ENCODE measurements at regions not wholly inside any gene's neighbourhood (a gene's known extent, or its start where the extent isn't known, plus 50 kb on each side); places are given as distances from the start of the nearest gene placed in this dataset.

- H3K4me3 ChIP-seq, result no peak overlapping the region
- H3K36me3 ChIP-seq, result no peaks in the 10 kb centered on the region
- DNase-seq (peak in 1 of 5 donors; percentile 69), ATAC-seq (no peak)
- peak overlapping the region in 4 of 12 donors; percentile 15 to 59 (median 28) for H3K27ac ChIP-seq
- no peaks in the 10 kb centered on the region for H3K9me3 ChIP-seq
- peaks cover 0 to 26% (median 0%) of the 10 kb centered on the region in 9 donors for H3K27me3 ChIP-seq
- intact Hi-C loops (cut with DNase I), result loop anchor here in 1 of 10 donors (5.0 kb wide), 1 partner anchor 47 kb away; no protein-coding TSS in a partner anchor
- TF ChIP-seq, protein P1, sequence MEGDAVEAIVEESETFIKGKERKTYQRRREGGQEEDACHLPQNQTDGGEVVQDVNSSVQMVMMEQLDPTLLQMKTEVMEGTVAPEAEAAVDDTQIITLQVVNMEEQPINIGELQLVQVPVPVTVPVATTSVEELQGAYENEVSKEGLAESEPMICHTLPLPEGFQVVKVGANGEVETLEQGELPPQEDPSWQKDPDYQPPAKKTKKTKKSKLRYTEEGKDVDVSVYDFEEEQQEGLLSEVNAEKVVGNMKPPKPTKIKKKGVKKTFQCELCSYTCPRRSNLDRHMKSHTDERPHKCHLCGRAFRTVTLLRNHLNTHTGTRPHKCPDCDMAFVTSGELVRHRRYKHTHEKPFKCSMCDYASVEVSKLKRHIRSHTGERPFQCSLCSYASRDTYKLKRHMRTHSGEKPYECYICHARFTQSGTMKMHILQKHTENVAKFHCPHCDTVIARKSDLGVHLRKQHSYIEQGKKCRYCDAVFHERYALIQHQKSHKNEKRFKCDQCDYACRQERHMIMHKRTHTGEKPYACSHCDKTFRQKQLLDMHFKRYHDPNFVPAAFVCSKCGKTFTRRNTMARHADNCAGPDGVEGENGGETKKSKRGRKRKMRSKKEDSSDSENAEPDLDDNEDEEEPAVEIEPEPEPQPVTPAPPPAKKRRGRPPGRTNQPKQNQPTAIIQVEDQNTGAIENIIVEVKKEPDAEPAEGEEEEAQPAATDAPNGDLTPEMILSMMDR (IDR thresholded peaks at IDR 0.05), result no peak
- no peak for TF ChIP-seq POLR2A (IDR thresholded peaks at IDR 0.05)
- 82 to 96% (median 95%) methylated on average over 6 of the region's 6 CpGs for WGBS, 4 donors
- H3K4me1 ChIP-seq, result peaks cover 0 to 93% (median 48%) of the 10 kb centered on the region in 12 donors
Measured at GRCh38 chr5:124660229-124661093, 86.0 kb downstream of the ZNF608 start.

DNA sequence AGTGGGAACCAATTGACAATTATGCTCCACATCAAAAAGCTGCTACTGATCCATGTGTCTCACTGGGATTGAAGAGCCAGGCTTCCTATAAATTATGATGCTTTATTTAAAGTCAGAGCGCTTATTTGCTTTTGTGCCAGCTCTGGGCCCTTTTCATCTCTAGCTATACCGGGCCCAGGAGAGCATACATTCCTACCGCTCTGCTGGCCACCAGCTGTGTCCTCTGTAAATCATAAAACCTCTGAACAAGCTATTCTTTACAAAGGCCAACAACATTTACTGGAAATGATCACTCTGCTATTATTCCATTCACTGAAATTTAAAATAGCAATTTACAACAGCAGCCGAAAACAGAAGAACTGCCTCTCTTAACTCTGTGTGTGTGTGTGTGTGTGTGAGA lies 86.6 kb downstream of the ZNF608 start:
- intact Hi-C loops (cut with DNase I), result loop anchor here in 3 of 10 donors (5.0 to 10.0 kb wide), 4 partner anchors 48 to 535 kb away; no protein-coding TSS in a partner anchor
- Histone ChIP-seq H3K9me3 (no peaks in the 10 kb centered on the region), H3K4me1 (peaks cover 0 to 93% (median 52%) of the 10 kb centered on the region in 12 donors), H3K36me3 (no peaks in the 10 kb centered on the region), H3K4me3 (no peak overlapping the region), H3K27ac (peak overlapping the region in 2 of 12 donors; percentile 15 to 59), H3K27me3 (peaks cover 0 to 33% (median 0%) of the 10 kb centered on the region in 9 donors)
- ATAC-seq, result no peak
- WGBS, 4 donors, result 80 to 87% (median 81%) methylated on average over 4 of the region's 4 CpGs
- DNase-seq, result no peak
- TF ChIP-seq, protein P1 (IDR thresholded peaks at IDR 0.05), result no peak
- TF ChIP-seq POLR2A (IDR thresholded peaks at IDR 0.05), result no peak

DNA sequence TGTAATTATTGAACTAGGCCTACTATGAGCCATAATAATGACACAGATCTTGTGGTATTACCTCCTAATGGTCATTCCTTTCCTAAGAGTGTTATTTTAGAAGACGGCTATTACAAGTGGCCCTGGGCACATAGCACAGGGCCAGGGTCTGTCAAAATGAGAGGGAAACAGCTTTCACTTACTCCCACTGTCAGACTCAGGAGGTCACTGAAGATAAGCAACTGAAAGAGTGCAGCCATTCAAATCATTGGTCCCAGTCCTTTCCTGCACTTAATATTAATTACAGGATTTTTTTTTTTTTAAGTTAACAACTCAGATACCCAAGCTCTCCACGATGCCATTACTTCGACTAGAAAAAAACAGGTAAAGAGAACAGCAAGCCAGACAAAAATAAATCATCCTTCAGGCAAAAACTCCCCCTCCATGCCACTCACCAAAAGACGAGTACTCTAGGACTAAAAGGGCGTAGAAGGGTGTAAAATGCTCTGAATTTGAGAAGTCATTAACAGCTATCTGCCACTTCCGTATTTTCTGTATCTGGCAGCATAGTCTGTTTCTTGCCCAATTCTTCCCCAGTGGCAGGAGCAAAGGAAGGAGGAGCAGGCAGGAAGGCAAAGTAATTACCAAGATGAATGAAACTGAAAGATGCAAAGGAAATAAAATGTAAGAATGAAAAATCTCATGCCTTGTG lies 87.4 kb downstream of the ZNF608 start:
- H3K4me1 ChIP-seq, result peaks cover 0 to 93% (median 55%) of the 10 kb centered on the region in 12 donors
- no peak for ATAC-seq
- no peaks in the 10 kb centered on the region for H3K36me3 ChIP-seq
- H3K27me3 ChIP-seq, result peaks cover 0 to 38% (median 0%) of the 10 kb centered on the region in 9 donors
- no peaks in the 10 kb centered on the region for H3K9me3 ChIP-seq
- DNase-seq, result no peak
- WGBS, 4 donors, result 55 to 71% (median 66%) methylated on average over 6 of the region's 6 CpGs
- no peak overlapping the region for H3K4me3 ChIP-seq
- H3K27ac ChIP-seq, result peak overlapping the region in 1 of 12 donors; percentile 5
- TF ChIP-seq, protein P1 (IDR thresholded peaks at IDR 0.05), result no peak
- TF ChIP-seq POLR2A (IDR thresholded peaks at IDR 0.05), result no peak
- intact Hi-C loops (cut with DNase I), result loop anchor here in 2 of 10 donors (10.0 kb wide), 3 partner anchors 246 to 536 kb away; no protein-coding TSS in a partner anchor
